Aorta (tissue), 5 donors: ENCODE measurements at regions not wholly inside any gene's neighbourhood (a gene's known extent, or its start where the extent isn't known, plus 50 kb on each side); places are given as distances from the start of the nearest gene placed in this dataset.

Source experiments
- ATAC-seq: fragments of 200-7000 bp; cut with Tn5 transposase; one replicate; pipeline ENCODE4 v1.9.1; 2022; ENCODE audit warnings: moderate library complexity; ENCODE audit not compliant: low FRiP score
- DNase-seq, 2 donors: peaks; one replicate each; pipeline ENCODE4 v3.0.0-alpha.2; 2020
- H3K27ac ChIP-seq, 2 donors: one replicate each; pipeline ENCODE4 v1.5.1; 2013; ENCODE audit warnings: low read length in 2 of 2, mild to moderate bottlenecking in 2 of 2, moderate library complexity in 2 of 2, control low read depth in 1 of 2, inconsistent platforms in 1 of 2, low read depth in 1 of 2
- H3K27me3 ChIP-seq, 2 donors: one replicate each; pipeline ENCODE4 v1.6.1; 2013; ENCODE audit warnings: control low read depth in 1 of 2, low read length in 1 of 2, mild to moderate bottlenecking in 1 of 2, moderate library complexity in 1 of 2; ENCODE audit not compliant: insufficient read depth in 2 of 2, control insufficient read depth in 1 of 2
- H3K36me3 ChIP-seq, 2 donors: one replicate each; pipeline ENCODE4 v1.6.1; 2013; ENCODE audit warnings: control low read depth in 1 of 2, low read length in 1 of 2, mild to moderate bottlenecking in 1 of 2; ENCODE audit not compliant: insufficient read depth in 2 of 2, control insufficient read depth in 1 of 2
- H3K4me1 ChIP-seq, 2 donors: one replicate each; pipeline ENCODE4 v1.6.1; 2013; ENCODE audit warnings: low read length in 2 of 2, control low read depth in 1 of 2, mild to moderate bottlenecking in 1 of 2, moderate library complexity in 1 of 2; ENCODE audit not compliant: insufficient read depth in 2 of 2, control insufficient read depth in 1 of 2
- H3K4me3 ChIP-seq, 2 donors: one replicate each; pipeline ENCODE4 v1.5.1; 2013; ENCODE audit warnings: low read length in 2 of 2, control low read depth in 1 of 2, mild to moderate bottlenecking in 1 of 2
- H3K9me3 ChIP-seq: one replicate; pipeline ENCODE4 v1.6.1; 2013; ENCODE audit warnings: mild to moderate bottlenecking, low read length; ENCODE audit not compliant: control insufficient read depth
- WGBS, 2 donors: extraction: QIAGEN DNeasy Blood & Tissue Kit; methylation state at CpG; one replicate each; pipeline ENCODE4 v1.1.7; 2013; 5-methylcytosine and 5-hydroxymethylcytosine counted together
- intact Hi-C, 2 donors: fragments of 100-400 bp; cut with DNase I; formaldehyde crosslinking; loops; one replicate each; pipeline versions ENCODE4 v1.14.2 to v1.15.0; 2022
- donor health status: healthy with polysubstance abuse.
- donor health status: Bipolar disorder and iron deficiency.
- donor health status: DM: no; HTN: no; CAD: no.
- donor health status: DM: no; HTN: no; CAD: no.
- donor health status: DM: yes; HTN: yes; CAD: no.

DNA sequence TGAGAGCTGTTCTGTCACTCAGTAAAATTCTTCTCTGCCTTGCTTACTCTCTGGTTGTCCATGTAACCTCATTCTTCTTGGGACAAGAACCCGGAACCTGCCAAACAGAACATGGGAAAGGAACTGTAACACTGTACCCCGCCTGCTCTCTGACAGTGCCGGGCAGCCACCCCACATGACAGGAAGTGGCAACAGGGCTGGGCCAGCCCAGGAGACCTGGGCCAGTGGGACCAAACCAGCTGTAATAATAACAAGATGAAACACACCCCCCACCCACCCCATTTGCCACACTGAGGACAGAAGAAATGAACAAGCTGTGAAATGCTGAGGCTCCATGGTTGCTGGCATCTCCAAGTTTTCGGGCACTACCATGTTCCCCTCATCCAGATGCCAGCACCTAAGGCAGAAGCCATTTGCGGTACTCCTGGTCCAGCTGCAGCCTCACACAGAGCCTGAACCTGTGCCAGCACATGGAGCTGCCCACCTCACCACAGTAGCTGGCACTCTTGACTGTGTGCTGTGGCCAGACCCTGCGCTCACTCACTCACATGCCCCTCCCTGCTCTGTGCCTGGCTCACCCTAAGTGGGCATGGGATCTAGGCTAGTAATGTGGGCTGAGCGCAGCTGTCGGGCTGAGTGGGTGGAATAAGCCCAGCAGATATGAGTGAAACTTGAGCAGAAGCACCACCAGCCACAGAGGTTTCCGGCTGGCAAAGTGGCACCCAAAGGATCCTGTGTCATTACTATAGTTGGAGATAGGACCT lies 126.2 kb upstream of the UGT8 start:
- DNase-seq = no peak
- H3K36me3 ChIP-seq = no peaks in the 10 kb centered on the region
- intact Hi-C loops = loop anchor here in 1 of 2 donors (5.0 kb wide), 1 partner anchor 230 kb away; no protein-coding TSS in a partner anchor
- H3K9me3 ChIP-seq = no peaks in the 10 kb centered on the region
- peak; percentile 52 for ATAC-seq
- H3K4me3 ChIP-seq = no peak overlapping the region
- H3K27ac ChIP-seq = no peak overlapping the region
- 89 to 90% methylated on average over 9 of the region's 9 CpGs for WGBS, 2 donors
- H3K4me1 ChIP-seq = no peaks in the 10 kb centered on the region
- peaks cover 0 to 3% of the 10 kb centered on the region in 2 donors for H3K27me3 ChIP-seq

GRCh38 chr4:114474188-114474800 lies 124.3 kb upstream of the UGT8 start:
- 58 to 66% methylated on average over 3 of the region's 3 CpGs for WGBS, 2 donors
- no peak for ATAC-seq
- intact Hi-C loops = loop anchor here in 1 of 2 donors (5.0 kb wide), 1 partner anchor 232 kb away; no protein-coding TSS in a partner anchor
- Histone ChIP-seq H3K27ac (no peak overlapping the region), H3K9me3 (no peaks in the 10 kb centered on the region), H3K4me1 (no peaks in the 10 kb centered on the region), H3K36me3 (no peaks in the 10 kb centered on the region), H3K27me3 (no peaks in the 10 kb centered on the region), H3K4me3 (no peak overlapping the region)
- no peak for DNase-seq

DNA sequence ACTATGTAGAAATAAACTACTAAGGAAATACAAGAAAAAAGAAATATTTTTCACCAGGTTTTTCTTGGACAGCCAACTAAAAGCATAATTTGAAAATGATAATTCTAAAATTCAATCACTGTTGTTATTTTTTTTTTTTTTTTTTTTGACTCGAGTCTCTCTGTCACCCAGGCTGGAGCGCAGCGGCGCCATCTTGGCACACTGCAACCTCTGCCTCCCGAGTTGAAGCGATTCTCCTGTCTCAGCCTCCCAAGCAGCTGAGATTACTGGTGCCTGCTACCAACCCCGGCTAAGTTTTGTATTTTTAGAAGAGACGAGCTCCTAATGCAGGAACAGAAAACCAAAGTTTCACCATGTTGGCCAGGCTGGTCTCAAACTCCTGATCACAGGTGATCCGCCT lies 122.3 kb upstream of the UGT8 start:
- WGBS, 2 donors = 90 to 94% methylated on average over 9 of the region's 9 CpGs
- ATAC-seq = no peak
- intact Hi-C loops = no loop called here

DNA sequence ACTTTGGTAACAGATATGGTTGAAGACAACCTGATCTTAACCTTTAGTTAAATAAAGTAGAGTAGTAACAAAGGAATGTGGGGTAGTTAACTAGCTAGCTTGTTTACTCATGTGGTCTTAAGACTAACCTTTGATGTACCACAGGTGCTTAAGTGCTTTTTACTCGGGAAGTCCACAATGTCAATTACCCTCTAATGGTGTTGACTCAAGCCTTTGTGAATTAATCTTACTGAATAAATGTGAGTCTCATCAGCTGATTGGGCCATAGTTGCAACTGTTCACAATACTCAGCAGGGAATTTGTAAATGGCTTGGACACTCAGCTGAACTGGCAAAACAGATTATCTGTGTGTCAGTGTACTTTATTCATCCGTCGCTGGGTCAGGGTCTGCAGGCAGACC lies 119.0 kb upstream of the UGT8 start:
- DNase-seq (no peak), ATAC-seq (no peak)
- Histone ChIP-seq H3K36me3 (no peaks in the 10 kb centered on the region), H3K4me1 (no peaks in the 10 kb centered on the region), H3K4me3 (no peak overlapping the region), H3K9me3 (no peaks in the 10 kb centered on the region), H3K27me3 (no peaks in the 10 kb centered on the region), H3K27ac (no peak overlapping the region)
- 62 to 73% methylated on average over 3 of the region's 3 CpGs for WGBS, 2 donors
- intact Hi-C loops = no loop called here

More for the DNA sequence above, 122.3 kb upstream of the UGT8 start:
- no peak overlapping the region for H3K27ac ChIP-seq
- H3K9me3 ChIP-seq = no peaks in the 10 kb centered on the region
- no peaks in the 10 kb centered on the region for H3K27me3 ChIP-seq
- DNase-seq = no peak
- no peaks in the 10 kb centered on the region for H3K36me3 ChIP-seq
- H3K4me3 ChIP-seq = no peak overlapping the region
- no peaks in the 10 kb centered on the region for H3K4me1 ChIP-seq

DNA sequence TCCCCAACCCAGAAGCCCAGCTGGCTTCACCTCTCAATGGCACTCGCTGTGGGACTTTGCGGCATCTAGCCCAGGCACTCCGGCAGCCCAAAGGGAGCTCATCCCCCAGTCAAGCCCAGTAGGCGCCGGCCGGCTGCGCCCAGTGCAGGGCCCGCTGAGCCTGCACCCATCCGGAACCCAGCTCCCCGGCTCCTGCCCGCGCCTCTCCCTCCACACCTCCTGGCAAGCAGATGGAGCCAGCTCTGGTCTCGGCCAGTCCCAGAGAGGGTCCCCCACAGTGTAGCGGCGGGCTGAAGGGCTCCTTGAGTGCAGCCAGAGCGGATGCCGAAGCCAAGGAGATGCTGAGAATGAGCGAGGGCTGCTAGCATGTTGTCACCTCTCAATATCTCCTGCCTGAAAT lies 116.8 kb upstream of the UGT8 start:
- no peak for DNase-seq
- H3K4me3 ChIP-seq = no peak overlapping the region
- no peaks in the 10 kb centered on the region for H3K36me3 ChIP-seq
- intact Hi-C loops = no loop called here
- no peak overlapping the region for H3K27ac ChIP-seq
- no peaks in the 10 kb centered on the region for H3K27me3 ChIP-seq
- H3K9me3 ChIP-seq = no peaks in the 10 kb centered on the region
- no peaks in the 10 kb centered on the region for H3K4me1 ChIP-seq
- peak; percentile 36 for ATAC-seq
- 93 to 95% methylated on average over 18 of the region's 18 CpGs for WGBS, 2 donors

DNA sequence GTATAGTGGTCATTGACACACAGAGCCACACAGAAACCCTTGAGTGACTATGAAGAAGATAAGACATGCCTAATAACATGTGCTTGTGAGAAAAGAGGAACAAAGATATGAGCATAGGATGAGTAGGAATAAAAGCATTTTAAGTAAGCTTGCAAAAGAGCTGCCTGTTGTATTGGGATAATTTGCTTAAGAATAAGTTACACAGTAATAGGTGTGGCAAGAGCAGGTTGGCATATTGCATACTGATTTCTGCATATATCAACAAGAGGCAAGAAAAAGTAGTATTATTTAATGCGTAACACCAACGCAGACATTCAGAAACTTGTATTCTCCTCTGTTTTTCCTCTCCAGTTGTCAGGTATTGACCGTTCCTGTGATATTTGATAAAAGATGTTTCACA lies 111.5 kb upstream of the UGT8 start:
- DNase-seq = no peak
- Histone ChIP-seq H3K9me3 (no peaks in the 10 kb centered on the region), H3K4me1 (no peaks in the 10 kb centered on the region), H3K27ac (no peak overlapping the region), H3K27me3 (no peaks in the 10 kb centered on the region), H3K36me3 (no peaks in the 10 kb centered on the region), H3K4me3 (no peak overlapping the region)
- no peak for ATAC-seq
- intact Hi-C loops = no loop called here
- WGBS, 2 donors = 91 to 95% methylated on average over 3 of the region's 3 CpGs

DNA sequence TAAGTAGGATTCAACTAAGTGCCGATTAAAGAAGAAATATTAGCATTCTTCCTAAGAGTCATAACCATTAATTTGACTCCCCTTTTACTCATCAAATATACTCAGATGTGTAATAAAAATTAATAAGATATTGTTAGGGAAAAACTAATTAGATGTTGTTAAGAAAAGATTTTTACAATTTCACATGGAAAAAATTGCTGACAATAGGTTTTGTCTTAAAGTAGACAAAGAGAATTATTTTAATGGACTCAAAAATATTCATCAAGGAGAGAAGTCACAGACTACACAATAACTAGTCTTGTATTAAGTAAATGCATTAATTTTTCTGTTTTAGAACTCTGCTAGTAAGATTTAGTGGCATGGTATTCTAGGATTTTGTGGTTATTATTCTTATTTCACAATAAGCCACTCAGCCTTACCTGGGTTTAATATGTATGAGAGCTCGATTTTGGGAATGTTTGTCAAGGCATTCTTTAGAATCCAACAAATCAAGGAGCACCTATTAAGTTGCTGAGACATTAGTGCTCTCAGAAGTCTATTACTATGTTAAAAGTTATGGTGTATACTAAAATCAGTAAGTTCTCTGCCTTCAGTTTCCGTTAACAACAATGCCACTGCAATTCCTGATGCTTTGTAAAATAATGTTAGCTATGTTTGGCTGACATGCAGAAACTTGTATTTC lies 110.2 kb upstream of the UGT8 start:
- H3K36me3 ChIP-seq = no peaks in the 10 kb centered on the region
- H3K27ac ChIP-seq = no peak overlapping the region
- no peak overlapping the region for H3K4me3 ChIP-seq
- intact Hi-C loops = no loop called here
- ATAC-seq (no peak), DNase-seq (no peak)
- no peaks in the 10 kb centered on the region for H3K9me3 ChIP-seq
- no peaks in the 10 kb centered on the region for H3K4me1 ChIP-seq
- no peaks in the 10 kb centered on the region for H3K27me3 ChIP-seq
- WGBS, 2 donors = 51 to 54% methylated on average over 3 of the region's 3 CpGs

- intact Hi-C loops = no loop called here
- H3K4me1 ChIP-seq = no peaks in the 10 kb centered on the region
- no peaks in the 10 kb centered on the region for H3K36me3 ChIP-seq
- no peaks in the 10 kb centered on the region for H3K9me3 ChIP-seq
- H3K27ac ChIP-seq = no peak overlapping the region
- ATAC-seq = no peak
- no peak for DNase-seq
- no peak overlapping the region for H3K4me3 ChIP-seq
- no peaks in the 10 kb centered on the region for H3K27me3 ChIP-seq
- WGBS, 2 donors = 59% methylated on average over 2 of the region's 2 CpGs
These were observed 104.3 kb upstream of the UGT8 start for GRCh38 chr4:114494246-114494803.
